ENCODE measurements at regions not wholly inside any gene's neighbourhood (a gene's known extent, or its start where the extent isn't known, plus 50 kb on each side); places are given as distances from the start of the nearest gene placed in this dataset.

- TF ChIP-seq CTCF (IDR thresholded peaks at IDR 0.05 in 2 of 3, conservative IDR thresholded peaks at IDR 0.05 in 1 of 3; ENCODE audit: control insufficient read depth in 2 of 3, extremely low read depth in 1 of 3, insufficient read depth in 1 of 3, low read depth in 3 of 3, low read length in 3 of 3), result no peak
- TF ChIP-seq NRF1 (conservative IDR thresholded peaks at IDR 0.05; ENCODE audit: low read depth, low read length), result no peak
- TF ChIP-seq EZH2 (IDR thresholded peaks at IDR 0.05; ENCODE audit: borderline replicate concordance, control insufficient read depth, low read depth, low read length), result no peak
- TF ChIP-seq CREB1 (IDR thresholded peaks at IDR 0.05; ENCODE audit: low read depth), result no peak
- no peak for TF ChIP-seq REST (IDR thresholded peaks at IDR 0.05; ENCODE audit: low read depth, low read length)
- no peak for TF ChIP-seq ZNF274 (IDR thresholded peaks at IDR 0.05; ENCODE audit: insufficient read depth, insufficient read length)
- TF ChIP-seq SMC3 (IDR thresholded peaks at IDR 0.05; ENCODE audit: borderline replicate concordance, low read length), result no peak
- no peak for TF ChIP-seq HDAC6 (IDR thresholded peaks at IDR 0.05; ENCODE audit: unreplicated experiment)
- no peak for TF ChIP-seq RCOR1 (conservative IDR thresholded peaks at IDR 0.05; ENCODE audit: low read depth, low read length)
- TF ChIP-seq MYC (IDR thresholded peaks at IDR 0.05; ENCODE audit: insufficient read depth, insufficient read length, insufficient replicate concordance, low read length, severe bottlenecking), result no peak
- TF ChIP-seq E4F1 (IDR thresholded peaks at IDR 0.05; ENCODE audit: borderline replicate concordance, partially characterized antibody), result no peak
These were observed 99.7 kb upstream of the CDH8 start for GRCh38 chr16:62135911-62136310.
